CD4-positive, alpha-beta T cell treated with Interleukin-12 subunit alpha and Interleukin-12 subunit beta, for 1 hour (primary cell): ENCODE measurements at regions not wholly inside any gene's neighbourhood (a gene's known extent, or its start where the extent isn't known, plus 50 kb on each side); places are given as distances from the start of the nearest gene placed in this dataset.
"Not testable (repeated sequence)": the region's sequence is repeated elsewhere in the genome, so short reads cannot be mapped to it uniquely, and the experiment has no call there.

ENCODE experiments used
- DNase-seq: peaks from one replicate; pipeline ENCODE4 v3.0.0-alpha.2; 2020

DNA sequence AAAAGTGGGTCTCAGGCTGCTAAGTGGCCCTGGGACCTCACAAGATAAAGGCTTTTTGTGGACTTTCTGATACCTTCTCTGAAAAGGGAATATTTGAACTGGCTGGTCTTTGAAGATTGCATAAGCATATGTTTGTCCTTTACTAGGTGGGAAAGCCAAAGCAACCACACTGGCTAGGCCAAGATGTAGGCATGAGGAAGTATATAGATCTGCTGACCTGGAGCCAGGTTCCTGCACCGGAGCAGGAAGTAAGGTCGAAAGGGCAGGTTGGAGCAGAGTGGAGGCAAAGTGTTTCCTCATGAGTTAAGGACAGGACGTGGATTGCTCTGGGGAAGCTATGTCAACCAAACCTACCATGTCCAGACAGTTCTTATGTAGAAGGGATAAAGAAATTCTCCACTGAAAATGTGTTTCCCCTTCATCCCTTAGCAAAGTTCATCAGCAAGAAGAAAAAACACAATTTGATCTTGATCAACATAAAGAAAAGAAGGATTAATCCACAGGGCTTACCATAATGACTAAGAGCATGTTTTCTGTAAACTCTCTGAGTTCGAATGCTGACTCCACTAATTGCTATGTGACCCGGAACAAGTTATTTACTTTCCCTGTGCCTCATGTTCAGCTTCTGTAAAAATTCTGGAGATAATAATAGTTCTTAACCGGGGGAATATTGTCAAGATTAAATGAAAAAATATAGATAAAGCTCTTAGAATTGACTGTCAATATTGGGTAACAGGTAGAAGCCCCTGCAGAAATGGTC lies 156.1 kb upstream of the SRD5A2 start:
- DNase-seq, result no peak

DNA sequence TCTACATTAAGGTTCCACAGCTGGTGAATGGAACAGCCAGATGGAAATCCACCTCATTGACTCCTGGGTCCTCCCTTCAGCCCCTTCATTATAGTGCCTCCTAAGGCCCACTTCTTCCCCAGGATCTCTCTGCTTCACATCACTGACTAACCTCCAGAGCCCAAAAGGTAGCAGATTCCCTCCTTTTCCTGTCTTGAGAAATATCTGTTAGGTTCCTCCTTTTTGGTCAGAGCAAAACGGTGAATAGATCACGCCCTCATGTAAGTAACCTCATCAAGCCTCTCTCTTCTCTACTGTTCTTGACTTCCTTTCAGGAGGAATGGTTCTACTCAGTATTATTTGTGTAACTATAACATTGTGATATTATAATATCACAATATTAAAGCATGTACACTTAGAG lies 155.0 kb upstream of the SRD5A2 start:
- DNase-seq, result no peak

DNA sequence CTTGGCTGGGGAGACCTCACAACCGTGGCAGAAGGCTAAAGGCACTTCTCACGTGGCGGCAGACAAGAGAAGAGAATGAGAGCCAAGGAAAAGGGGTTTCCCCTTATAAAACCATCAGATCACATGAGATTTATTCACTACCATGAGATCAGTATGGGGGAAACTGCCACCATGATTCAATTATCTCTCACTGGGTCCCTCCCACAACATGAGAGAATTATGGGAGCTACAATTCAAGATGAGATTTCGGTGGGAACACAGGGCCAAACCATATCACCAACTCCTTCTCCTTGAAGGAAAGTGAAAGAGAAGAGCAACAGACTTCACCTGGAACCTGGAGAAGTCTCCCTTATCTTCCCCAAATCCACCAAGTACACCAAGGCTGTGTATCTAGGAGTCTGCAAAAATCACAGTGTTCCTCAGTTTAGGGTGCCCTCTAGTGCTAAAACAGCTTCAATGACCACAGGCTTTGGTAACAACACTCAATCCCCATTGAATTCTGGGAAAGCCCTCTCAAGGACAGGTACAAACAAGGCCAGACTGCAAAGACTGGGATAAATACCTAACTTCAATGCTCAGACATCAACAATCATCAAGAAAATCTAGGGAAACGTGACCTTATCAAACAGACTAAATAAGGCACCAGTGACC lies 148.8 kb upstream of the SRD5A2 start:
- no peak for DNase-seq

DNA sequence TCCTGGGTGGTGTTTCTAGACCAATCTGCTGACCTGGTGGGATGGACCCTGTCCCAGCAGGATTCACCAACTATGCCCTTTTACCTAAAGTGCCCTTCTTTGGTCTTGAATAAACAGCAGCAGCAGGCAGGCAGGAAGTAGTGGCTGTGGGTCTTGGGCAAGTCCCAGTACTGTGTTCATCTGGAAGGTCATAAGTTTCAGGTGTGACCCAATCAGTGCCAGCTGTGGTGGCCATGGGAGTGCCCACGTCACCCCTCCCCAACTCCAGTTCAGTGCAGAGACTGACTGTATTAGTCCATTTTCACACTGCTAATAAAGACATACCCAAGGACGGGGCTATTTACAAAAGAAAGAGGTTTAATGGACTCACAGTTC lies 148.3 kb upstream of the SRD5A2 start:
- DNase-seq, result no peak

DNA sequence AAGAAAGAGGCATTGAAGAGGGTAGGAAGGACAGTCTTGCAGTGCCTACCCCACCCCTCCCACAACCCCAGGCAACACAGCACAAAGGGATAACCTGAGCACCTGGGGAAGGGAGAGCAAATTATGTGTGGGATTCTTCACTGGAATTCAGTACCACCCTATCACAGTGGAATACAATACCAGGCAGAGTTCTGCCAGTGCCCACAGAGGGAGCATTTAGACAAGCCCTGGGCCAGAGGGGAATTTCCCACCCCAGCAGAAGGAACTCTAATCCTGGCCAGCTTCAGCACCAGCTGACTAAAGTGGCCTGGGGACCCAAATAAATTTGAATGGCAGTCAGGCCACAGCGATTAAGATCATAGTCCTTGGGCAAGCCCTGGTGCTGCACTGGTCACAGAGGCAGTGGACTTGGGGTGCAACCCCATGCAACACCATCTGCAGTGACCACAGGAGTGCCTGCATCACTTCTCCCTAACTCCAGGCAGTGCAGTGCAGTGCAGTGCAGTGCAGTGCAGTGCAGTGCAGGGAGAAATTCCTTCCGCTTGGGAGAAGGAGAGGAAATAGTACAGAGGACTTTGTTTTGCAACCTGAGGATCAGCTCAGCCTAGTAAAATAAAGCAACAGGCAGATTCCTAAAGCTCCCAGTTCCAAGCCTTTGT lies 147.8 kb upstream of the SRD5A2 start:
- no peak for DNase-seq

DNA sequence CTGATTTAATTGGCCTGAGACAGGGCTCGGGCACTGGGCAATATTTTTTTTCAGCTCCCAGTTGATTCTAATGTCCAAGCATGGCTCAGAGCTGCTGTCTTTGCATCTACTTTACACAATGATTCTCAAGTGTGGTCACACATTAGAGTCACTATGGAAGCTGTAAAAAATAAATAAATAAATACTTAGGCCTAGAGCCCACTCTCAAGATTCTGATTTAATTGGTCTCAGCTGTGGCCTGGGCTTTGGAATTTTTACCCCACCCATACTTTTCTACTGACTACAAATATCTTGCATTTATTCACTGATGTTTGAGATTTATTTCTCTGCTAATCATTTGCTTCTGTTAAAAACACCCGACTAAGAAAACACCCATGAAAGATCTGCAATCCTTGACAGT lies 145.7 kb upstream of the SRD5A2 start:
- DNase-seq, result no peak

DNA sequence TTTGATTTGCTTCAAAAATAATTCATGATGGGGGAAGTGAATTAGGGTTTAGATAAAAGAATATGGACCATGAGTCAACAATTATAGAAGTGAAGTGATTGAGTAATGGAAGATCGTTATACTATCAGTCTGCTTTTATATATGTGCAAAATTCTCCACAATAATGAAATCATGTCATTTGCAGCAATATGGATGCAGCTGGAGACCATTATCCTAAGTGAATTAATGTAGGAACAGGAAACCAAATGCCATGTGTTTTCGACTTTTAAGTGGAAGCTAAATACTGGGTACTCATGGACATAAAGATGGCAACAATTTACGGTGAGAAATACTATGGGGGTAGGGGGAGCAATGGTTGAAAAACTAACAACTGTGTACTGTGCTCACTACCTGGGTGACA lies 144.7 kb upstream of the SRD5A2 start:
- DNase-seq, result no peak

DNA sequence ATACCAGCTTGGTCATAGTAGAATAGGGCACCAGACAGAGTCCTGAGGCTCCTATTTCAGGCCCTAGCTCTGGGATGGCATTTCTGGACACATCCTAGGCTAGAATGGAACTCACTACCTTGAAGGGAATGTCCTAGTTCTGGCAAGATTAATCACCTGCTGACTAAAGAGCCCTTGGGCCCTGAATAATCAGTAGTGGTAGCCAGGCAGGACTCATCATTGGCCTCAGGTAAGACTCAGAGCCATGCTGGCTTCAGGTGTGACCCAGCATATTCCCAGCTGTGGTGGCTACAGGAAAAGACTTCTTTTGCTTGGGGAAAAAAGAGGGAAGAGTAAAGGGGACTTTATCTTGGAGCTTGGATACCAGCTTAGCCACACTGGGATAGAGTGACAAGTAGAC lies 131.0 kb upstream of the SRD5A2 start:
- no peak for DNase-seq

DNA sequence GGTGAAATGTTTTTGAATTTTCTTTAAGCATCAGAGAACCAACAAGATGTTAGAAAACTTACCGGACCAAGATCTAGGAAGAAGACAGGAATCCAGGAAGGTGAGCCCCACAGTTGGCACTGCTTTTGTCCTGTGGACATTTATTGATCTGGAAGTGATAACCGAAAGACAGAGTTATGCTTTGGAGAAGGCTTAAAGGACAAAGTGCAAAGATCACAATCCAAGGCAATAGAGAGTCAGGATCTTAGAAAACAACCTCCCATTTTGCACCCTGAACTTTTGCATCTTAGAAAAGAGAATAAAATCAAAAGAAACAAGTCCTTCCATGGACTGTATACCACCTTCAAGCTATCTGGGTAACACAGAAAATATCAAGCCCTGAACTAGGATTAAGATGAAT lies 129.4 kb upstream of the SRD5A2 start:
- no peak for DNase-seq

DNA sequence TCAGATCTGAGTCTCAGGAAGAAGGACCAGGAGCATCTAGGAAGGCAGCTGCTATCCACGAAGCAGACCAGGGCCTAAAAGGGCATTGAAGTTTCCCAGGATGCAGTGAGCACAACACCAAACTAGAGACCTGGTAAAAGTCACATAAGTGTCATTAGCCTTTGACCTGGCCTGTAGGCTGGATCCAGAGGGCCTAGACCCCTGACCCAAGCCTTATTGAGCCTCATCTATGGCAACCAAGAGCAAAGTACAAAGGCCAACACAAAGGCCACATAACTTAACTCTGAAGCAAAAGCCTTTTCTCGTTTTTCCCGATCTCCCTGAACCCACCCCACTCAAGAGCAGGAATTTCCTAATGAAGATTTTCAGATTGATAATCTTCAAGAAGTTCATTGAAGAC lies 127.3 kb upstream of the SRD5A2 start:
- no peak for DNase-seq

DNA sequence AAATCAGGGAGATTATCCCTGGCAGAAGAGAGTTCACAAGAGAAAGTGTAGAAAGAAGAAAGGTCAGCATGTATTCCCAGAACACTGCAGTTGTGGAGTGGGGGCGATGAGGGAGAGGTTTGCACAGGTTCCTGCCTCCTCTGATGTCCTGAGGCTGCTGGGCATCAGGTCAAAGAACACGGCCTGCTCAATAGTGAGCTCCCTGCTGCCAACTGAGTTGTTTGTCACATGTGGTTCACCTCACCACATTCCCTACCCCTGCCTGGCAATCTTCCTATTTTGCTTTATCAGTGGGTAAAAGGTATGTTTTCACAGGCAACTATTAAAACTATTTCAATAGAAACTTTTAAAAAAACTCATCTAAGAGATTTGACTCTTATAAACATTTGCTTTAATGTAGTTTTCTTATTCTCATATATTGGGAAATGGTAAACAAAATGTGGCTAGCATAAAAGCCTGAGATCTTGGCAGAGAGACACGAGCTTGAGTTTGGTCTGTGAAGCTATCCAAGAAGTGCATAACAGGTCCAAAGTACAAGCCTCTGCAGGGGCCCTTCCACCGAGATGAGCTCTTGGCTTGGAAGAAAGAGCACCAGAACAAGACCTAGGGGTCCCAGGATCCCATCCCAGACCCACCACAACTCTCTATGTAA lies 123.9 kb upstream of the SRD5A2 start:
- DNase-seq, result no peak

DNA sequence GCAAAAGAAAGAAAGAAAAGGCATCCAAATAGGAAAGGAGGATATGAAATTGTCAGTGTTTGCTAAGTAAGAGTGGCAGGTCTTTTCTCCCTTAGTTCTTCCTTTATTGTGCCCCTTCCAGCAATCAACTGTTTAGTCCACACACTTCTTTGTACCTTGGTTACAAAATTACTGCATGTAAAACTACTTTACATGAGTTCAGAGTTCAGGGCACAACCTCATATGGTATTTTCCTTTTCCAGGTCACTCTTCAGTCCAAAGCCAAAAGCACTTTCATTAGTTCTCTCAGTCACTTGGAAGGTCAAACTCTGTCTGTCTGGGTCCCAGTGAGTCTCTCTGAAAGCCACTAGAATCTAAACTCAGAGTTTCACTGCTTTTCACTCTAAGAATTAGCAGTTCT lies 122.5 kb upstream of the SRD5A2 start:
- DNase-seq, result no peak

DNA sequence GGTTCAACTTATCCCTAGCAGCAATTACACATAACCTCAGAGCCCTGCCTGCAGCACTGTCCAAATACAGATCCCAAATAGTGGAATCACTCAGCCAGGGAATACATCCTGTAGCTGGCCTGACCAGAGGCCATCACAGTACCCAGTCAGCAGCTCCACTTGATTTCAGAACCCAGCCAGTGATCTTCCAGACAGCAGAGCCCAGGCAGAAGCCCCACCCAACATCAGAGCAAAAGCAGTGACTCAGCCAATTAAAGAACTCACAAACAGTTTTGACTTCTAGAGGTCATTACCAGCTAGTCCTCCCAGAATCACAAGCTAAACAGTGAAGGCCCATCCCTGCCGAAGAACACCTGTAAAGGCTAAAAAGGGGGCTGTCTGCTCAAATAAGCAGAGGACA lies 118.0 kb upstream of the SRD5A2 start:
- DNase-seq, result no peak

DNA sequence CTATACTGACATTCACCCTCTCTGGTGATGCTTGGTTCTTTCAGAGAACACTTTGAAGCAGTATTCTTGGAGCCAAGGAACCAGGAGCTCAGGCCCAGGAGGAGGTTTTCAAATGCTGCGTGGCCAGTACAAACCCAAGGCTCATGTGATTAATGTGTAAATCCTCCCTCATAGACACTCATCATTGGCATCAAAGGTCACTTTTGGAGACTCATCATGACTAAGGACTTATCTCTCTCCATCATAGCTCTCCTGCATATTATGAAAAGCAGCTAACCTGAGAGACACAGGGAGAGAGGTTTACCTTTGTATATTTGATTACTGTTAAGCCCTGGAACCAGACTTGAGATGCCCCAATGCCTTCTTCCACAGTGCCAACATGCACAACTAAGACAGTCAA lies 115.3 kb upstream of the SRD5A2 start:
- no peak for DNase-seq

DNA sequence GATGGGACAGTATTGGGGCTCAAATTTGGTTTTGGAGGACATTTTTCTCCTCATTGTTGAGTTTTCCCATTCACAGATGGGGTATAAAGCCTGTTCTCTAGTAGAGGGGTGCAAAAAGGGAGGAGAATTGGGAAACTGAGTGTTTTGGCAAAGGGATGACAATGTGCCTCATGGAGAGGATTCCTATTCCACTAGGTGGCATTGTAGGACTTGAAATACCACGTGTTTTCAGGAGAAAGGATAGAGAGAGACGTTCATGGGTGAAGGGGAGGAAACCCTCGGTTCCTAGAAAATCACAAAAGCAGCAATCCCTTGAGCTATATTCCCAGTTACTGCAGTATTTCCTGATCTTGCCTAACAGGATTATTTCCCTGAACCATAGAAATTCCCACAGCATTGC lies 113.7 kb upstream of the SRD5A2 start:
- DNase-seq, result no peak

DNA sequence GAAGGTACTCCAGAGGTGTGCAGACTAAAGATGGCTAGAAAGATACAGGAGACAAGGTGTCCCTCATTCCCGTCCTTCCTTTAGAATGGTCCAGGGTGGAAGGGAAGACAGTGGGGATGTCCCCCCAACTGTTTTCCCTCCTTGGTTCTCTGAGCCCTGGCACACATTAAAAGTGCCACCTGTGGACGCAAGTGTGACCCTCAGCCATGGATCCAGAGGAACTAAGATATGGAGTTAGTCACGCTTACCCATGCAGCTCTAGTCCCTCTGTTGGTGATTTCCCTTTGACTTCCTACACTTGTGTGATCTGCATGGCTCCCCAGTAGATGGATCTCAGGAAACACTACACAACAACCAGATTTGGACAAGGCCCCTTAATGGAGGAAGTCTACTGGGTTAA lies 113.1 kb upstream of the SRD5A2 start:
- no peak for DNase-seq

DNA sequence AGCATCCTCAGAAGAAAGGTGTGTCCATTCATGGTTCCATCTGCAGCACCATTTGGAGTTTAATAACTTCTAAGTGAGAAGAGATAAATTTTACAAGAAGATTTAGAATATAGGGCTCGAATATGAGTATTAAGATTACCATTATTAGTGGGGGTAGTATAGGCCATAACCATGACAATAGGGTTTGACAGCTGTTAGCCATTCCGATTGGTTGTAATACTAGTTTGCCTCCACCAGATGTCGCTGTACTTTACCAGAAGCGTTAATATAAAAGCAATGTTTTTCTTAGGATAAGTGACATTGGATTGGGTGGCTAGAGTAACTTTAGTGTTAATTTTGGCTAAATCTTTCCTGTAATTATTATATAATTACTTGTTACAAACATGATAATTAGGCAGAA lies 107.5 kb upstream of the SRD5A2 start:
- peak; percentile 6 for DNase-seq

DNA sequence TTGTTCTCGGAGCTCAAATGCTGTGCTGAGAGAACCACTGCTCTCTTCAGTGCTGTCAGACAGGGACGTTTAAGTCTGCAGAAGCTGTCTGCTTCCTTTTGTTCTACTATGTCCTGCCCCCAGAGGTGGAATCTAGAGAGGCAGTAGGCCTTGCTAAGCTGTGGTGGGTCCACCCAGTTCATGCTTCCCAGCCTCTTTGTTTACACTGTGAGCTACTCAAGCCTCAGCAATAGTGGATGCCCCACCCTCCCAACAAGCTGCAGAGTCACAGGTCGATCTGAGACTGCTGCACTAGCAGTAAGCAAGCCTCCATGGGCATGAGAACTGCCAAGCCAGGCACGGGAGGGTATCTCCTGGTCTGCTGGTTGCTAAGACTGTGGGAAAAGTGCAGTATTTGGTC lies 102.8 kb upstream of the SRD5A2 start:
- not testable (repeated sequence) for DNase-seq

DNA sequence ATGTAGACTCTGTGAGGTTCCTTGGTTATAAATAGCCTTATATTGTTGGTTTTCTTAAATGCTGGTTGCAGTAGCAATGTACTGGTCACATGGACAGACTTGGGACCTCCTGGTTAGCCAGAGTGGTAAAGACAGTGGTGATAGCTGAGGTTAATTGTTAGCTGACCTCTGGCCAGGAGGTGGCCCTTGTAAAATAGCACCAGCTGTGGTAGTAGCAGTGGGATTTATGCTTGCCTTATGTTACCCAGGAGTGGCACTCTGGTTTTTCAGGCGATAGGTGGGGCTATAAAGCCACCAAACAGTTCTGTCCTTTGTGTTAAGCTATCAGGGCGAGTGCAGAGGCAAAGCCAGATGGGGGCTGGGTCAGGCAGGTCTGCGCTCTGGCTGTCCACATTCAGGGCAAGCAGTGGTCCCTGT lies 94.8 kb upstream of the SRD5A2 start:
- no peak for DNase-seq

DNA sequence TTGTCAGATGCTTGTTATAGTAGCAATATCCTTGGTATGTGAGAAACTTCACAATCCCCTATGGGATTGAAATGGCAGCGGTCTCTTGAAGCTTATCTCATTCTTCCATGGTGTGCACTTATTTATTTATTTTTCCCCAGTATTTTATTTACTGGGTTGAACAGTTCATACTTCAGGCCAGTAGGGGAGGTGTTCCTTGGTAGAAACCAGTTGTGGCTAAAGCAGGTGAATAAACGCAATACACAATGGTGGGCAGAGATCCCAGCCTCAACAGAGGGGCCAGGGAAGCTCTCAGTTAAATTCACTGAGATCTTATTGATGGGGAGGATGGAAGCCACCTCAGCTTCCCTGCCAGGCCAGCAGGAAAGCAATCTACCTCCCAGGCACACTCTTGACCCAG lies 93.7 kb upstream of the SRD5A2 start:
- no peak for DNase-seq

DNA sequence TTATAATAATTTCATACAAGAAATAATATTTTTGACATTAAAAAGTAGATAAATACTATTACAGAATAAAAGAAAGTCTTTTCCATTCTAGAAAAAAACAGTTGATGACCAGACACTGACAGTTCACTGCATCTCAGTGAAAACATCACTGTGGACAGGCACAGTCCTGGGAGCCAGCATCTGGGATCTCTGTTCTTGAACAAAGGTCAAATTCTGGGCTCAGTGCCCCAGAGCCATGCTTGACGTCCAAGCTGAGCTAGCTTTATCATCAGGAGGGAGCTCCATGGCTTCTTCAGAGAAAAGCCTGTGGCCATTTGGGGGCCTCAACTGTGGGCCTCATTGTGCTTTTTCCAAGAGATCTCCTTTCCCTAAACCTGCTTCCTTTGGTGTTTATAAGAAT lies 86.1 kb upstream of the SRD5A2 start:
- no peak for DNase-seq

DNA sequence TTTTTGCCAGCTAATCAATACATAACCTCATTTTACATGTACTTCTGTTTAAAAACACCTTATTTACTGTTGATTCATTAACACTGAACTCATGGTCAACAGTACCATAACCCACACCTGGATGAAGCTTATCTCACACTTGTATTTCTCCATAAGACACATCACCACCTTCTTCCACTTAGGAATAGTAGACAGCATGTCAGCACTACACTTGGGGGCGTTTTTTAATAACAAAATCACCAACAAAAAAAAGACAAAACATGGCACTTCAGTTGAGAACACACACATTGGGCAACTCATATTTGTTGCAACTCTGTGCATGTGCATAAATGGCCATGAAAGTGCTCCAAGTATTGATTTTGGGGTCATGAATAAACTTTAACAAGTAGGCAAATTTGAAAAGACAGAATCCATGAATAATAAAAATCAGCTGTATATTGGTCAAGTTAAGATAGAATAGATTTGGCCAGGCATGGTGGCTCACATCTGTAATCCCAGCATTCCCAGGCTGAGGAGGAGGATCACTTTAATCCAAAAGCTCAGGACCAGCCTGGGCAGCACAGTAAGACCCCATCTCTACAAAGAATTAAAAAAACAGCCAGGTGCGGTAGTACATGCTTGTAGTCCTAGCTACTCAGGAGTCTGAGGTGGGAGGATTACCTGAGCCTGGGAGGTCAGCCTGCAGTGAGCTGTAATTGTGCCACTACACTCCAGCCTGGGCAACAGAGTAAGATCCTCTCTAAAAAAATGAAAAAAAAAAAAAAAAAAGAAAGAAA lies 84.4 kb upstream of the SRD5A2 start:
- DNase-seq, result no peak

DNA sequence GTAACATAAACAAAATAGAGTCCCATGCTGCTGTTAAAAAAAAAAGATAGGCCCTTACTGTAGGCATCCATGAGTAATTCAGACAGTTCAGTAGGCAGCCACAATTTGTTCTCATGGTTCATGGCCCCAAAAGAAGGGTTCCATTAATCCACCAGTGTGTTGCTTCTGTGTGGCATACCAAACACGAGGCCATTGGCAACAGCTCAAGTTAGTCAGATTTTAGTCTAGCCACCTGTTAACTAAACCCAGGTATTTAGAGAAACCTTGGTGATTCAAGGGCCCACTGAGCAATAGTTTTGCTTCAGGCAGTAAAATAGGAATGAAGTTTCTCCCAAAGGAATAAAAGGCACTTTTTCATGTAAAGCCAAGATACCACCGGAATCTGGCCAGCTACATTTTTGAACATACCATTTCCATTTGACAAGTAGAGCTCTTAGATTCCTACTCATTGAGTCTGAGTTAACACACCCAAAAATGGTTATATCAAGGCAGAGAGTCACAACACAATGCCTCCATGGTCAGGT lies 80.1 kb upstream of the SRD5A2 start:
- no peak for DNase-seq
